SIG-M5 treated with dmso at 0.1 percent for 504 hours (cell line): ENCODE measurements at regions not wholly inside any gene's neighbourhood (a gene's known extent, or its start where the extent isn't known, plus 50 kb on each side); places are given as distances from the start of the nearest gene placed in this dataset.

Source experiments
- DNase-seq: peaks from one replicate; lab custom pipeline; 2025; ENCODE audit not compliant: unreplicated experiment; lab: John Stamatoyannopoulos, UW

DNA sequence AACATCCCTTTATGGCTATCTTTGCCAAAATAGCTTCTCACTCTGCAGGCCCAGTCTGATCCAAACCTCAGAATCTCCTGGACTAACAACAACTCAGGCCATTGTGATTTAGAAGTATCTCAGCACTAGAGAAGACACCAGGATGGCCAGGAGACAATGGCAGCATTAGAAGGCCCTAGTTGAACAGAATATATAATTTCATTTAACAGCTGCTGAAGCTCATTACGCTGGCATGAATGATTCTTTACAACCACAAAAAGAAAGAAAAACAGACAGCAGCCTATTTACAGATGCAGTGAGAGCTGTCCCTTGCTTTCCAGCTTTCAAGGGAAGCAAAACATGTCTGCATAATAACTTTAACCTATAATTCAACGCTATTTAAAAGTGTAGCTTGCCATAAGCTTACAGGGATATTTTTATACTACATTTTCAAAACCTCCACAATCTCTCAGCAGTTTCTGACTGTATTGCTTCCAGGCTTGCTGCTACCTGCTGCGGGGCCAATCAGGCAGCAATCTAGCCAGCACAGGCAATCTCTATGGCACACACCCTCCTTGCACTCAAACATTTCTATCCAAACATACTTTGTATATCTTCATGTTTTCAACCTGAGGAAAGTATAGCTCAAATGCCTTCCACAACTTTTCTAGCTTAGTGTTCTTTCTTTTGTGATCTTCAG is 107.3 kb downstream of the OGFRL1 start:
- DNase-seq: no peak

DNA sequence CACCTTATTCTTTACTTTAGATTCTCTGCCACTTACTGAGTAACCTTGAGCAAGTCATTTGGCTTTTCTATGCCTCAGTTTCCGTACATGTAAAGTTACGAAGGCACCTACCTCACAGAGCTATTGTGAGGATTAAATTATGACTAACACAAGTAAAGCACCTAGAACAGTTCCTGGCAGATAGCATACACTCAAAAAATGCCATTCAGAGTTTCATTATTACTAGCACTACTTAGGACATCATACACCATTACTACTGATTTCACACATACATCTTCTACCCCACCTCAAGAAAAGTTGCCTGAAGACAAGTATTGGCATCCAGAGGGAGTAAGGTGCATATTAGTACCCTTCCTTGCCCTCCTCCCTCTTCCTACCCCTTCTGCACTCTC is 107.8 kb downstream of the OGFRL1 start:
- DNase-seq: no peak

DNA sequence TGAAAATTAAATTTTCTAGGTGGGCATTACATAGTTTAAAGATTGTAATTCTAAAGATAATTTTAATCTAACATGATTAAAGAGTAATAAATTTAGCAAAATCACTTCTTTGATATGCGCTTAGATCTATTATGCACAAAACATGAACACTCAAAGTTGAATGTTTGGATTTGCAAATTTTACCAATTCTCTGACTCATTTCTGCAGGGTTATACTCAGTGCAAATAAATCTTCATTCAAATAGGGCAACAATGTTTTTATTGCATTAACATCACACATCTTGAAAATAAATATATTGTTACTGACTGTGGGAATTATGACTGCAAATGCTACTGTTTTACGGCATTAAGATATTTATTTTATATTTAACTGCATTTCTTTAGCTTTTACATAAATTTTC is 110.7 kb downstream of the OGFRL1 start:
- DNase-seq: no peak

GRCh38 chr6:71400852-71401251 is 112.2 kb downstream of the OGFRL1 start:
- DNase-seq: no peak

GRCh38 chr6:71402096-71402495 is 113.5 kb downstream of the OGFRL1 start:
- DNase-seq: no peak

DNA sequence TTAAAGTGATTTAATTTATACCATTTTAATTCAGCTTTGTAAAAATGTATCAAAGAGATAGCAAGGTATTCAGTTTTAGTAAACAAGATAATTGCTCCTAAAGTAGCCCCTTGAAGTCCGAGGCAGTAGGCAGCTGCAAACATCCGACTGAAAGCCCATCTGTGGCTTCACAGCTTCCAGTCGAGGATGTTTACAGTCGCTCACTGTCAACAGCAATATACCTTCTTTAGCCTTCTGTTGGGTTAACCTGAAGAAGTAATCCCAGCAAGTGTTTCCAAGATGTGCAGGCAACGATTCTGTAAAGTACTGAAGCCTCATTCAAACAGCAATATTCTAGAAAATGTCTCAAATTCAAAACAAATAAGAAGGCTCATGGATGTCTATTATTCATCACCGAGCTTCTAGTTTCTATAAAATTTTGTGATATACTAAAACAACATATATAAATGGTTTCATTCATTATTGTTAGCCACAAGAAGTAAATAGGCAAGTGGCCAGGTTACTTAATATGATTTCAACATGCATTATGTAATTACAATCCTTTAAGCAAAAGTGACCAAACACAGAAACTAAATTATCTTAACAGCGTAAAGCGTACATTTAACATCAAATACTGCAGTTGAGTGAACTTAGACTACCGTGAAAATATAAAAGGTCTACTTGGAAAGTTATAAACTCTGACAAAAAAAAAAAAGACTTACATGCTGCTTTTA is 115.0 kb downstream of the OGFRL1 start:
- DNase-seq: no peak

GRCh38 chr6:71404145-71404966 is 115.7 kb downstream of the OGFRL1 start:
- no peak for DNase-seq

DNA sequence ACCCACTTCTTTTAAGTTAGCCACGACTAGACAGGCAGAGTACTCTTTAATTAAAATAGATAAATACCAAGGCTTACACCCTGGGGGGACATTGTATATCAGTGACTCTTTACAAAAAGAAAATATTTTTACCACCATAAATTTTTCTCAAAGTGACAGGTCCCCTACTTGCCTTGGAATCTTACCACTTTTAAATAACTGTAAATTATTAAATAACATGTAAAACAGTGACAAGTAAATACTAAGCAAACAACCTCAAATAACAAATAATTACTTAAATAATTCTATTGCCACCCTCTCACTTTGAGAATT is 116.3 kb downstream of the OGFRL1 start:
- DNase-seq: no peak

DNA sequence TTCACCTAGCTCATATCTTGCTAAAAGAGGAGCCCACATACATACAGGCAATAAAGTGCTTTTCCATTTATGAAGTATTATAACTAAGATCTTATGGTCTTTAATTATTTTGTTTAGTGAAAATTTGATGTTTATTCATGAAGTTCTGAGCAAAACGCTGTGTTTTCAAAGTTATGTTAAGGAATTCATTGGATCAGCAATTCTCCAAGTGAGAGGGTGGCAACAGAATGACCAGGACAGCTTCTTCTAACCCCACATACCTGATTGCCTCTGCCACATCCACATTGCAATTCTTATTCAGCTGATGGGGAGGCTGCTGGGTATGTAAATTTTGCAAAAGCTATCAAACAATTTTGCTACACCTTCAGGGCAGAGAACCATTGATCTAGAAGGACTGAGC is 116.8 kb downstream of the OGFRL1 start:
- DNase-seq: no peak

GRCh38 chr6:71406865-71407860 is 118.6 kb downstream of the OGFRL1 start:
- no peak for DNase-seq

GRCh38 chr6:71408787-71409723 is 120.4 kb downstream of the OGFRL1 start:
- no peak for DNase-seq

DNA sequence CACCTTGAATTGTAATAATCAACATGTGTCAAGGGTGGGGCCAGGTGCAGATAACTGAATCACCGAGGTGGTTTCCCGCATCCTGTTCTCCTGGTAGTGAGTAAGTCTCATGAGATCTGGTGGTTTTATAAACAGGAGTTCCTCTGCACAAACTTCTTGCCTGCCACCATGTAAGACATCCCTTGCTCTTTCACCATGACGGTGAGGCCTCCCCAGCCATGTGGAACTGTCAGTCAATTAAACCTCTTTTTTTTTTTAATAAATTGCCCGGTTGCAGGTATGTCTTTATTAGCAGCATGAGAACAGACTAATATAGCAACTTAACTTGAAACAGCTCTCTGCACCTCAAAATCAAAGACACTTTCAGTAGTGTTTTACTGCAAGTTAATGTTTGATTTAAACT is 121.6 kb downstream of the OGFRL1 start:
- no peak for DNase-seq

DNA sequence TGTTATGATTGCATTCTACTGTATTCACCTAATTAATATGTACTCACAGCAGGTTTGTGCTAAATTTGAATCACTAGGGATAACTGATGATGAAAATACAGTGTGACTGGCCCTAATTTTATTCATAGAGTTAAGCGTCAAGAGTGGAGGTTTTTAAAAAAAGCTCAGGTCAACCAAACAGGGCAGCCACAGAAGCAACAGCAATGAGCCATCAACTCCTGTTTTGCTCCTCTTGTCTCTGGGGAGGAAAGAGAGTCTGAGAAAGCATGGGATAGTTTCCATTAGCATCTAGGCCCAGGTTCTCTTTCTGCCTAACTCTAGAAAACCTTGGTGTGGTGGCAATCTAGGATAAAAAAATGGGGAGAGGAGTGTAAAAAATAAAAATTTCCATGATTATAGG is 122.1 kb downstream of the OGFRL1 start:
- no peak for DNase-seq

- DNase-seq: no peak
Measured at GRCh38 chr6:71411882-71412281, 123.3 kb downstream of the OGFRL1 start.

DNA sequence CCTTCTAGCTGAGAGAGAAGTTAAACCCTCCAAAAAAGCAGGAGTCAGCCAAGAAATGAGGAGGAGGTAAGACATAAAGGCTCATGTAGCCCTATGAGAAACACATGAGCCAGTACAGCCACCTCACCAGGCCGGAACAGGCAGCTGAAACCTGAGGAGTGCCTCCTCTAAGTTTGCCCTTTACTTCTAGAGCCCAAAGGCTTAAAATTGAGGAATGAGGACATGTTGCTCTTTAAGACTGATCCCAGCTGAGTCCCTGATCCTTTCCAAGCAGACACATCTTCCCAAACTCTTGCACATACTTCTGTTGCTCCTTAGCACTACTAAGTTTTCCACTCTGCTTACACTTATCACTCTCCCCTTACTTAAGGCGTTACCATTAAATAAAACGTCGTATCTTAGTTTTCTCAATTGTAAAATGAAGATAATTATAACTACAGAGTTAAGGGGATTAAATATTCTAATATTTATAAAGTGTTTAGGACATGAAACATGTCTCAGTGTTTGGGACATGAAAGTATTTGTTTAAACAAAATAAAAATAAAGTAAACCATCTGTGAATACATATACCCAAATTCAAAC is 124.0 kb downstream of the OGFRL1 start:
- no peak for DNase-seq

- no peak for DNase-seq
Measured at GRCh38 chr6:71414486-71414885, 125.9 kb downstream of the OGFRL1 start.

- no peak for DNase-seq
Measured at GRCh38 chr6:71419217-71420094, 130.8 kb downstream of the OGFRL1 start.

- DNase-seq: no peak
Measured at GRCh38 chr6:71420095-71420692, 131.6 kb downstream of the OGFRL1 start.
